Thymus (tissue), 11 donors: ENCODE measurements at regions not wholly inside any gene's neighbourhood (a gene's known extent, or its start where the extent isn't known, plus 50 kb on each side); places are given as distances from the start of the nearest gene placed in this dataset.

Source experiments
- DNase-seq, 9 donors: peaks; one replicate each; pipeline ENCODE4 v3.0.0-alpha.2; 2013; ENCODE audit warnings: low spot score in 9 of 9, low read depth in 6 of 9, missing footprints in 1 of 9
- H3K27ac ChIP-seq, 2 donors: one replicate each; pipeline ENCODE4 v1.5.1; 2013; ENCODE audit warnings: control low read depth in 1 of 2, low read depth in 1 of 2, low read length in 1 of 2, mild to moderate bottlenecking in 1 of 2, moderate library complexity in 1 of 2
- H3K27me3 ChIP-seq, 2 donors: one replicate each; pipeline ENCODE4 v1.5.1; 2013; ENCODE audit warnings: low read length in 1 of 2; ENCODE audit not compliant: control insufficient read depth in 2 of 2, insufficient read depth in 1 of 2
- H3K36me3 ChIP-seq, 2 donors: one replicate each; pipeline ENCODE4 v1.5.1; 2013; ENCODE audit warnings: low read length in 1 of 2, mild to moderate bottlenecking in 1 of 2, moderate library complexity in 1 of 2; ENCODE audit not compliant: control insufficient read depth in 2 of 2, insufficient read depth in 2 of 2
- H3K4me1 ChIP-seq, 2 donors: one replicate each; pipeline ENCODE4 v1.5.1; 2013; ENCODE audit warnings: low read length in 2 of 2; ENCODE audit not compliant: control insufficient read depth in 2 of 2, insufficient read depth in 2 of 2
- H3K4me3 ChIP-seq, 2 donors: one replicate each; pipeline ENCODE4 v1.5.1; 2013; ENCODE audit warnings: low read length in 2 of 2, control low read depth in 1 of 2, mild to moderate bottlenecking in 1 of 2
- H3K9me3 ChIP-seq, 2 donors: one replicate each; pipeline ENCODE4 v1.5.1; 2013; ENCODE audit warnings: low read length in 1 of 2, mild to moderate bottlenecking in 1 of 2; ENCODE audit not compliant: control insufficient read depth in 2 of 2, insufficient read depth in 1 of 2
- WGBS: extraction: QIAGEN DNeasy Blood & Tissue Kit; methylation state at CpG from one replicate; pipeline ENCODE4 v1.1.7; 2013; 5-methylcytosine and 5-hydroxymethylcytosine counted together
- donor health status: healthy.

GRCh38 chr11:19589567-19590260, 122.9 kb upstream of the NAV2 start:
- Histone ChIP-seq H3K36me3 (no peaks in the 10 kb centered on the region), H3K27ac (no peak overlapping the region), H3K27me3 (no peaks in the 10 kb centered on the region), H3K4me1 (no peaks in the 10 kb centered on the region), H3K4me3 (no peak overlapping the region), H3K9me3 (no peaks in the 10 kb centered on the region)
- WGBS = 86% methylated on average over 10 of the region's 10 CpGs
- no peak for DNase-seq

DNA sequence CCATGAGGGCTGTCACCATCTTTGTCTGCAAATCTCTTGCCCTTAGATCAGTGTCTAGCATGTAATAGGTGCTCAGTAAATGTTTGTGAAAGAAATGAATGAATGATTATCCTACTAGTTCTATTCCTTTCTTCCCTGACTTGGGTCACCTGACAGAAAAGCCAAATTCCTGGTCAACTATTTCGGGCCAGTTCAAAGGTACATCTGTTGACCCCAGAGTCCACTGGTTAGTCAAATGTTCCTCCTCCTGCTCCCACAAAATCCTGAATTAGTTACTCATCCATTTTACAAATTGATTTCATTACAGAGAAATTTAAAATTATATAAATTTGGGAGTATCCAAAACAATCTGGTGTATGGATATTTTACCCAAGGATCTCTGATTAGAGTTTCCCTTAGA, 124.7 kb upstream of the NAV2 start:
- DNase-seq = no peak
- H3K36me3 ChIP-seq = no peaks in the 10 kb centered on the region
- WGBS = 92% methylated on average over 1 of the region's 1 CpG

DNA sequence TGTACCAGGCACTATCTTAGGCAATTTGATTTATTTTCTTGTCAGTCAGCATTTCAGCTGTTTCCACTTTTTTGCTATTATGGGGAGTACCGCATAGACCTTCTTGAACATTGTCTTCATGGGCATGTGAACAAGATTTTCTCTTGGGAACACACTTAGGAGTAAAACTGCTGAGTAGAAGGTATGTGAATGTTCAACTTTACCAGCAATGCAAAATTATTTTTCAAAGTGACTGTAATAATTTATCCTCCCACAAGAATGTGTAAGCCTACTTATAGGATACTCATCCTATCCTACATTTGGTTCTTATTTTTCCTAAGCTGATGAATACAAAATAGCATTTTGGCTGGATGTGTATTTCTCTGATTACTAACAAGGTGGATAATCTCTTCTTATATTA, 132.0 kb upstream of the NAV2 start:
- Histone ChIP-seq H3K27ac (no peak overlapping the region), H3K4me1 (peaks cover 0 to 3% of the 10 kb centered on the region in 2 donors), H3K36me3 (no peaks in the 10 kb centered on the region), H3K4me3 (no peak overlapping the region), H3K9me3 (no peaks in the 10 kb centered on the region), H3K27me3 (no peaks in the 10 kb centered on the region)
- no peak for DNase-seq
- WGBS = 95% methylated on average over 1 of the region's 1 CpG

More for the DNA sequence above, 124.7 kb upstream of the NAV2 start:
- Histone ChIP-seq H3K27ac (no peak overlapping the region), H3K9me3 (no peaks in the 10 kb centered on the region), H3K27me3 (no peaks in the 10 kb centered on the region), H3K4me1 (no peaks in the 10 kb centered on the region), H3K4me3 (no peak overlapping the region)

GRCh38 chr11:19579957-19580356, 132.7 kb upstream of the NAV2 start:
- Histone ChIP-seq H3K27ac (no peak overlapping the region), H3K27me3 (no peaks in the 10 kb centered on the region), H3K36me3 (no peaks in the 10 kb centered on the region), H3K4me3 (no peak overlapping the region), H3K9me3 (no peaks in the 10 kb centered on the region), H3K4me1 (peaks cover 0 to 3% of the 10 kb centered on the region in 2 donors)
- 96% methylated on average over 5 of the region's 5 CpGs for WGBS
- no peak for DNase-seq

GRCh38 chr11:19578871-19579270, 133.8 kb upstream of the NAV2 start:
- DNase-seq = no peak
- 98% methylated on average over 2 of the region's 2 CpGs for WGBS

DNA sequence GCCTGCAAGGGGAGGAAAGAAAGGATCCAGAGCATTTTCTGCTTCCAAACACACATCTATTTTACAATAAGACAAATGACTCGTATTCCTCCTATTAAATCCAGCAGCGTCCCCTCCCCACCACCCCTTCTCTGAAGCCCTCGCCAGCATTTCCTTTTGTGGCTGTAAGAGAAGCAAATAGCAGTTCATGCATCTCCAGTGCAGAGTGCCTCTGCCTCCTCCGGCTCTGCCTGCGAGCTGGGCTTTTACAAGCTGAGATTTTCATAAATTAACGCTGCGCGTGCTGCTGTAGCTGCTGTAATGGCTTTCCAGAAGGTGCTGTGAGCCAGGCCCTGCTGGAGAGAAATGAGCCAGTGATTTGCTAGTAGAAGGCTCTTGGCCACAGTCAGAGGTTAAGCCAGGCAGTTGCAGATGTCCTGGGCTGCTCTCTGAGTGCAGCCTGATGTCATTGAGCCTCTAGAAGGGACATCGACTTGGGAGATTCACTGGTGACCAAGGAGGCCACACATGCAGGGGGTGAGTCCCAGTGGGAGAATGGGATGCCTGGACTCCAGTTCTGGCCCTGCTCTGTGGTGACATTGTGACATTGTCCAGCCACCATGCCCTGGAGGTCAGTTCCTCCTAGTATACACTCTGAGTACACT, 134.5 kb upstream of the NAV2 start:
- no peaks in the 10 kb centered on the region for H3K9me3 ChIP-seq
- peaks cover 0 to 3% of the 10 kb centered on the region in 2 donors for H3K4me1 ChIP-seq
- WGBS = 39% methylated on average over 9 of the region's 9 CpGs
- no peaks in the 10 kb centered on the region for H3K27me3 ChIP-seq
- no peak overlapping the region for H3K27ac ChIP-seq
- no peak overlapping the region for H3K4me3 ChIP-seq
- no peak for DNase-seq
- H3K36me3 ChIP-seq = no peaks in the 10 kb centered on the region

More at GRCh38 chr11:19578871-19579270, 133.8 kb upstream of the NAV2 start:
- Histone ChIP-seq H3K27ac (no peak overlapping the region), H3K4me3 (no peak overlapping the region), H3K9me3 (no peaks in the 10 kb centered on the region), H3K27me3 (no peaks in the 10 kb centered on the region), H3K4me1 (peaks cover 0 to 3% of the 10 kb centered on the region in 2 donors), H3K36me3 (no peaks in the 10 kb centered on the region)

DNA sequence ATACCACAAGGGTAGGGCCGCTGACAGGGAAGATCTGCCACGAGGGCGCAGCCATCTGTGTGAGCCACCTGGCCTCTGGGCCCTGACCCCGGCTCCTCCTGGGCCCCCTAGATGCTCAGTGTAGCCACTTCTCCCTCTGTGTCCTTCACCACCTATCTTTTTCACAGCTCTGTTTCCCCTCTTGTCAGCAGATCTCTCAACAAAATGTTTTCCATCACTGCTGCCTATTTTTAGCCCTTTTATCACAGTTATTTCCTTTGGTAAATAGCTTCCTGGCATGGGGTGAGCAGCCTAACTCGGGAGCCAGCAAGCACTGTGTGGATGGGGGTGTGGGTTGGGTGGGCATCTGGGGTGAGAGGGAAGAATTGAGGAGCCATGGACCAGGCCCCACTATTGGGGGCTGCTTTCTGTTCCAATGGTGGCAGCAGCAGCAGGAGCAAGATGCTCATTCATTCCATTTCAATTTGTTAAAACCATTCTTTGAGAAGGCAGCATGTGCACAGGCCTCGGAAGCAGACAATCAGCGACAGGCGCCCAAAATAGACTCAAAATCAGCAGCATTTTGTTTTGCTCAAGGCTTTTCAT, 135.2 kb upstream of the NAV2 start:
- no peaks in the 10 kb centered on the region for H3K27me3 ChIP-seq
- peaks cover 0 to 3% of the 10 kb centered on the region in 2 donors for H3K4me1 ChIP-seq
- H3K4me3 ChIP-seq = no peak overlapping the region
- DNase-seq = no peak
- H3K27ac ChIP-seq = no peak overlapping the region
- WGBS = 38% methylated on average over 8 of the region's 8 CpGs
- H3K9me3 ChIP-seq = no peaks in the 10 kb centered on the region
- H3K36me3 ChIP-seq = no peaks in the 10 kb centered on the region

- no peak for DNase-seq
- Histone ChIP-seq H3K27me3 (no peaks in the 10 kb centered on the region), H3K9me3 (no peaks in the 10 kb centered on the region), H3K36me3 (no peaks in the 10 kb centered on the region), H3K4me3 (no peak overlapping the region), H3K27ac (no peak overlapping the region), H3K4me1 (peaks cover 0 to 3% of the 10 kb centered on the region in 2 donors)
- WGBS = 91% methylated on average over 6 of the region's 6 CpGs
Observed at GRCh38 chr11:19576903-19577302, 135.7 kb upstream of the NAV2 start.

DNA sequence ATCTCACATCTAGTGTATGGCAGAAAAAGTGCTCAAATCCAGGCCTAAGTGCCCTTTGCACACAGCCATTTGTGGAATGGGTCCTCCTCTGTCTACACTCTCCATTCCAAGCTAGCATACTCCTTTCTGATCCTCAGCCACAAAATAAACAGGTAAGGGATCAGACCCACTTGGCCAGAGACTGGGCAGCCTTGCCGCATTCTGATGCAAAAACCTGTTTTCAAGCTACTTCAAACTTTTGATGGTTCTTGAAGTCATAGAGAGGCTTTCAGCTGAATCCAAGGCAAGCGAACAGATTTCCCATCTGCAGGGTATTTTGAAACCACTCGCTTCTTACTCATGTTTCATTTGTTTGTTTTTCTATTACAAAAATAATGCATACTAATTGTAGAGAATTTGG, 136.6 kb upstream of the NAV2 start:
- no peak overlapping the region for H3K27ac ChIP-seq
- H3K4me3 ChIP-seq = no peak overlapping the region
- peaks cover 0 to 3% of the 10 kb centered on the region in 2 donors for H3K4me1 ChIP-seq
- no peak for DNase-seq
- H3K27me3 ChIP-seq = no peaks in the 10 kb centered on the region
- H3K9me3 ChIP-seq = no peaks in the 10 kb centered on the region
- 98% methylated on average over 3 of the region's 3 CpGs for WGBS
- H3K36me3 ChIP-seq = no peaks in the 10 kb centered on the region
